H9 (cell line): ENCODE measurements at regions not wholly inside any gene's neighbourhood (a gene's known extent, or its start where the extent isn't known, plus 50 kb on each side); places are given as distances from the start of the nearest gene placed in this dataset.

Experiments
- DNase-seq: peaks from one replicate; pipeline ENCODE4 v3.0.0-alpha.2; 2017
- H2AFZ ChIP-seq: one replicate; pipeline ENCODE4 v1.6.1; 2013; ENCODE audit warnings: mild to moderate bottlenecking, low read length, control low read depth, moderate library complexity
- H2AK5ac ChIP-seq: 2 replicates; pipeline ENCODE4 v1.6.1; 2013; ENCODE audit warnings: low read length, control low read depth, mixed read lengths; ENCODE audit not compliant: insufficient read length
- H2BK120ac ChIP-seq: one replicate; pipeline ENCODE4 v1.6.1; 2013; ENCODE audit warnings: low read depth, mild to moderate bottlenecking, low read length, control low read depth, inconsistent platforms; ENCODE audit not compliant: poor library complexity, severe bottlenecking
- H2BK12ac ChIP-seq: 2 replicates; pipeline ENCODE4 v1.6.1; 2013; ENCODE audit warnings: low read length, control low read depth, mixed read lengths, low read depth; ENCODE audit not compliant: insufficient read length
- H2BK15ac ChIP-seq: 2 replicates; pipeline ENCODE4 v1.6.1; 2013; ENCODE audit warnings: low read depth, low read length, control low read depth
- H2BK20ac ChIP-seq: one replicate; pipeline ENCODE4 v1.6.1; 2013; ENCODE audit warnings: low read depth, mild to moderate bottlenecking, low read length, control low read depth, inconsistent platforms; ENCODE audit not compliant: poor library complexity, severe bottlenecking
- H2BK5ac ChIP-seq: 2 replicates; pipeline ENCODE4 v1.6.1; 2013; ENCODE audit warnings: low read length, control low read depth, mixed read lengths; ENCODE audit not compliant: insufficient read length
- H3K14ac ChIP-seq: 2 replicates; pipeline ENCODE4 v1.6.1; 2013; ENCODE audit warnings: low read length, control low read depth; ENCODE audit not compliant: insufficient read depth
- H3K18ac ChIP-seq: 2 replicates; pipeline ENCODE4 v1.6.1; 2013; ENCODE audit warnings: low read depth, mild to moderate bottlenecking, mixed read lengths, low read length, control low read depth; ENCODE audit not compliant: insufficient read length
- H3K23ac ChIP-seq: 2 replicates; pipeline ENCODE4 v1.6.1; 2013; ENCODE audit warnings: low read length, control low read depth, mixed read lengths, low read depth; ENCODE audit not compliant: insufficient read length
- H3K23me2 ChIP-seq: 2 replicates; pipeline ENCODE4 v1.6.1; 2013; ENCODE audit warnings: low read depth, mild to moderate bottlenecking, mixed read lengths, low read length, control low read depth; ENCODE audit not compliant: insufficient read length, poor library complexity, severe bottlenecking
- H3K27ac ChIP-seq: 2 replicates; pipeline ENCODE4 v1.5.1; 2013; ENCODE audit warnings: low read length, control low read depth, mixed read lengths, low read depth; ENCODE audit not compliant: insufficient read length
- H3K27me3 ChIP-seq: 2 replicates; pipeline ENCODE4 v1.6.1; 2013; ENCODE audit warnings: low read length, control low read depth, inconsistent platforms; ENCODE audit not compliant: insufficient read depth
- H3K4ac ChIP-seq: 2 replicates; pipeline ENCODE4 v1.6.1; 2013; ENCODE audit warnings: low read depth, mild to moderate bottlenecking, control low read depth, inconsistent platforms, low read length, moderate library complexity
- H3K4me1 ChIP-seq: 2 replicates; pipeline ENCODE4 v1.6.1; 2013; ENCODE audit warnings: low read length, control low read depth, inconsistent platforms; ENCODE audit not compliant: insufficient read depth
- H3K4me2 ChIP-seq: 2 replicates; pipeline ENCODE4 v1.6.1; 2013; ENCODE audit warnings: low read length, control low read depth, mixed read lengths; ENCODE audit not compliant: insufficient read length, insufficient read depth
- H3K56ac ChIP-seq: 2 replicates; pipeline ENCODE4 v1.6.1; 2013; ENCODE audit warnings: low read depth, mild to moderate bottlenecking, mixed read lengths, low read length, control low read depth; ENCODE audit not compliant: insufficient read length
- H3K79me1 ChIP-seq: 2 replicates; pipeline ENCODE4 v1.6.1; 2013; ENCODE audit warnings: low read depth, mild to moderate bottlenecking, moderate library complexity, low read length, control low read depth, inconsistent platforms; ENCODE audit not compliant: insufficient read depth, poor library complexity, severe bottlenecking
- H3K79me2 ChIP-seq: 2 replicates; pipeline ENCODE4 v1.6.1; 2013; ENCODE audit warnings: low read length, control low read depth, inconsistent platforms; ENCODE audit not compliant: insufficient read depth
- H3K9ac ChIP-seq: 2 replicates; pipeline ENCODE4 v1.6.1; 2013; ENCODE audit warnings: low read length, control low read depth, mixed read lengths; ENCODE audit not compliant: insufficient read length; ENCODE audit errors: extremely low read depth
- H3K9me3 ChIP-seq: one replicate; pipeline ENCODE4 v1.6.1; 2013; ENCODE audit warnings: low read depth, low read length, inconsistent platforms; ENCODE audit not compliant: control insufficient read depth
- H3T11ph ChIP-seq: one replicate; pipeline ENCODE4 v1.6.1; 2013; ENCODE audit warnings: mild to moderate bottlenecking, low read length, control low read depth, inconsistent platforms
- H4K20me1 ChIP-seq: one replicate; pipeline ENCODE4 v1.6.1; 2013; ENCODE audit not compliant: control insufficient read depth, insufficient read length, insufficient read depth
- H4K5ac ChIP-seq: 2 replicates; pipeline ENCODE4 v1.6.1; 2013; ENCODE audit warnings: low read depth, mild to moderate bottlenecking, mixed read lengths, low read length, control low read depth; ENCODE audit not compliant: insufficient read length
- H4K8ac ChIP-seq: replicated peaks from 2 replicates; pipeline ENCODE4 v1.6.1; 2013; ENCODE audit warnings: low read length, control low read depth, mixed read lengths, low read depth; ENCODE audit not compliant: insufficient read length
- H4K91ac ChIP-seq: 2 replicates; pipeline ENCODE4 v1.6.1; 2013; ENCODE audit warnings: low read depth, mild to moderate bottlenecking, moderate library complexity, mixed read lengths, low read length, control low read depth; ENCODE audit not compliant: insufficient read length
- H3K27ac Mint-ChIP-seq, 3 experiments: 2 replicates in 2 of 3; 3 replicates in 1 of 3; pipeline ENCODE4 v1.8.0; 2020 to 2021; ENCODE audit warnings: mixed read lengths in 3 of 3, mild to moderate bottlenecking in 1 of 3, moderate library complexity in 1 of 3
- H3K27me3 Mint-ChIP-seq: 2 replicates; pipeline ENCODE4 v1.8.0; 2021; ENCODE audit warnings: low read depth, mild to moderate bottlenecking, moderate library complexity, mixed read lengths
- H3K36me3 Mint-ChIP-seq, 3 experiments: 2 replicates in 2 of 3; 3 replicates in 1 of 3; pipeline ENCODE4 v1.8.0; 2020 to 2021; ENCODE audit warnings: low read depth in 3 of 3, mixed read lengths in 3 of 3; ENCODE audit not compliant: insufficient read depth in 1 of 3
- H3K4me1 Mint-ChIP-seq, 2 experiments: 2 replicates each; pipeline ENCODE4 v1.8.0; 2020; ENCODE audit warnings: mixed read lengths in 2 of 2
- H3K4me3 Mint-ChIP-seq, 2 experiments: 2 replicates in 1 of 2; 3 replicates in 1 of 2; pipeline ENCODE4 v1.8.0; 2020 to 2021; ENCODE audit warnings: mild to moderate bottlenecking in 2 of 2, mixed read lengths in 2 of 2, moderate library complexity in 1 of 2
- H3K9me3 Mint-ChIP-seq, 2 experiments: 2 replicates in 1 of 2; 3 replicates in 1 of 2; pipeline ENCODE4 v1.8.0; 2020; ENCODE audit warnings: mild to moderate bottlenecking in 2 of 2, mixed read lengths in 2 of 2, moderate library complexity in 1 of 2
- CTCF ChIP-seq: fragments of 200-600 bp; sonication (generic); conservative IDR thresholded peaks from 3 replicates; pipeline ENCODE4 v1.8.0; 2021; ENCODE audit warnings: antibody characterized with exemption, mild to moderate bottlenecking
- WGBS: extraction: QIAGEN DNeasy Blood & Tissue Kit; methylation state at CpG from one replicate; pipeline ENCODE4 v1.1.7; 2013; ENCODE audit warnings: missing lambda C conversion rate, low lambda C conversion rate, mixed read lengths; ENCODE audit not compliant: insufficient read length; ENCODE audit errors: extremely low coverage; 5-methylcytosine and 5-hydroxymethylcytosine counted together

- Histone ChIP-seq H3K79me1 (no peaks in the 10 kb centered on the region), H2BK12ac (no peak overlapping the region), H3K4me1 (no peaks in the 10 kb centered on the region), H4K5ac (no peak overlapping the region), H3K27ac (no peak overlapping the region), H2BK20ac (no peak overlapping the region), H3K4ac (no peak overlapping the region), H3K18ac (no peak overlapping the region), H3K14ac (no peak overlapping the region), H3K56ac (no peak overlapping the region), H2BK15ac (no peak overlapping the region), H2AK5ac (no peak overlapping the region), H3K9me3 (no peaks in the 10 kb centered on the region), H2BK5ac (no peak overlapping the region), H4K91ac (no peak overlapping the region), H4K20me1 (no peaks in the 10 kb centered on the region), H3K4me2 (no peak overlapping the region), H3T11ph (no peak overlapping the region), H3K23ac (no peak overlapping the region), H2AFZ (no peak overlapping the region), H3K27me3 (no peaks in the 10 kb centered on the region), H4K8ac (no peak overlapping the region), H2BK120ac (no peak overlapping the region), H3K23me2 (no peaks in the 10 kb centered on the region), H3K79me2 (no peaks in the 10 kb centered on the region), H3K9ac (no peak overlapping the region)
- no peak overlapping the region for H3K4me3 Mint-ChIP-seq
- TF ChIP-seq CTCF: no peak
- peaks cover 2 to 21% (median 8%) of the 10 kb centered on the region in 3 experiments for H3K36me3 Mint-ChIP-seq
- no peaks in the 10 kb centered on the region for H3K27me3 Mint-ChIP-seq
- DNase-seq: no peak
- no CpG with 5 or more reads among the region's 1 CpG for WGBS
- H3K27ac Mint-ChIP-seq: no peak overlapping the region
- H3K4me1 Mint-ChIP-seq: peaks cover 8% of the 10 kb centered on the region in 2 experiments
- H3K9me3 Mint-ChIP-seq: peaks cover 9 to 21% of the 10 kb centered on the region in 2 experiments
Measured at GRCh38 chr4:123535037-123535748, 138.6 kb downstream of the SPRY1 start.
